ENCODE measurements at regions not wholly inside any gene's neighbourhood (a gene's known extent, or its start where the extent isn't known, plus 50 kb on each side); places are given as distances from the start of the nearest gene placed in this dataset.

- TF ChIP-seq CTCF (IDR thresholded peaks at IDR 0.05) (no peak), EZH2 (IDR thresholded peaks at IDR 0.05) (no peak)
These were observed 336.6 kb upstream of the RPS23 start for GRCh38 chr5:82614706-82615105.
